Mesodermal cell (in vitro differentiated cells): ENCODE measurements at regions not wholly inside any gene's neighbourhood (a gene's known extent, or its start where the extent isn't known, plus 50 kb on each side); places are given as distances from the start of the nearest gene placed in this dataset.

ENCODE experiments used
- H3K27ac ChIP-seq: 2 replicates; pipeline ENCODE4 v1.7.0; 2013; ENCODE audit warnings: mild to moderate bottlenecking, low read depth, low read length, moderate library complexity; ENCODE audit not compliant: severe bottlenecking
- H3K36me3 ChIP-seq: 2 replicates; pipeline ENCODE4 v1.7.1; 2013; ENCODE audit warnings: mild to moderate bottlenecking, low read length, moderate library complexity; ENCODE audit not compliant: control insufficient read depth, insufficient read depth
- H3K4me1 ChIP-seq: one replicate; pipeline ENCODE4 v1.7.1; 2013; ENCODE audit warnings: mild to moderate bottlenecking, low read length; ENCODE audit not compliant: insufficient read depth, control insufficient read depth, poor library complexity, severe bottlenecking
- H3K4me3 ChIP-seq: 2 replicates; pipeline ENCODE4 v1.7.0; 2013; ENCODE audit warnings: low read length, control low read depth, mild to moderate bottlenecking; ENCODE audit not compliant: insufficient read depth, poor library complexity, severe bottlenecking; ENCODE audit errors: extremely low read depth
- H3K9me3 ChIP-seq: 2 replicates; pipeline ENCODE4 v1.7.1; 2013; ENCODE audit warnings: mild to moderate bottlenecking, low read length, moderate library complexity; ENCODE audit not compliant: control insufficient read depth
- WGBS, 2 experiments: methylation state at CpG; one replicate each; pipeline ENCODE4 v1.1.5; 2013; ENCODE audit warnings: missing lambda C conversion rate in 2 of 2; ENCODE audit not compliant: insufficient coverage in 2 of 2; 5-methylcytosine and 5-hydroxymethylcytosine counted together

GRCh38 chr1:22362626-22363402 is 88.8 kb upstream of the ZBTB40 start:
- 88 to 97% methylated on average over 5 of the region's 6 CpGs for WGBS, 2 experiments

DNA sequence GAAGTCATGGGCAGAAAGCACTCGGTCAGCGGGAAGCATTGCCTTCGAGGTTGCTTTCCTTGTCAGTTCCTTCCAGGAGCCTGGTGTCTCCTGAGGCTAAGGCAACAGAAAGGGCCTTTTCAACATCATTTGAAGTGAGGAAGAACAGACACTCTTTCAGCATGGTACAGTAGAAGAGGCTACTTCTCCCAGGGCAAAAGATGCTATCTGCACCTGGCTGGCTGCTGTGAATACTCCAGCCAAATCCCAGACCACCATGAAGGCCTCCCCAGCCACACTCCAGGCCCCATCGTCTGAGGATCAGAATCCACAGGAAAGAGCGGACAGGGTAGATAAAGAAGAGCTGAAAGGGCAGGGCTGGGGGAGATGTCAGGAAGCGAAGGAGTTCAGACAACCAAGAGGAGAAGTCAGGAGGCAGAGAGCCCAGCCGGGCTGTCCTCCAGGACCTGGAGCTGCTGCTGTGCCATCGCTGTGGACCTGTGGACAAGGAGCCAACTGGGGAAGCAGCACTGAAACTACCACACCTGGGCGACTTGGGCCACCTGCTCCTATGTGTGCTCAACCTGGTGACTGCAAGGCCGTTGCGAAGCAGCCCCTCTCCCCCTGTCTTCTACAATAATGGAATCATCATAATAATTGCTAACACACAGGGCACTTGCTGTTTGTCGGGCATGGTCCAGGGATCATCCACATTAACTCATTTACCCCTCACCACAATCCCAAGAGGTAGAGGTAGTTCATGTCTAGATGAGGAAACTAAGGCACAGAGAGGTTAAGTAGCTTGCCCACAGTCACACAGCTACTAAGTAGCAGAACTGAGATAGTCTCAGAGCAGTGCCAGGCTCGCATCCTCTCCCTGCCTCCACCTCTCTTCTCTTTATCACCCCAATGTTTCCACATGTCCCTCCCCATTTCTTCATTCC is 88.0 kb upstream of the ZBTB40 start:
- Histone ChIP-seq H3K27ac (peak overlapping the region; percentile 24), H3K4me1 (peaks cover 6% of the 10 kb centered on the region), H3K4me3 (no peak overlapping the region), H3K36me3 (no peaks in the 10 kb centered on the region), H3K9me3 (no peaks in the 10 kb centered on the region)
- 78 to 88% methylated on average over 8 of the region's 13 CpGs for WGBS, 2 experiments

More at GRCh38 chr1:22362626-22363402, 88.8 kb upstream of the ZBTB40 start:
- Histone ChIP-seq H3K4me1 (peaks cover 6% of the 10 kb centered on the region), H3K4me3 (no peak overlapping the region), H3K36me3 (no peaks in the 10 kb centered on the region), H3K9me3 (no peaks in the 10 kb centered on the region), H3K27ac (peak overlapping the region; percentile 24)

GRCh38 chr1:22364326-22364650 is 87.4 kb upstream of the ZBTB40 start:
- H3K4me1 ChIP-seq, result peaks cover 6% of the 10 kb centered on the region
- H3K36me3 ChIP-seq, result no peaks in the 10 kb centered on the region
- no peak overlapping the region for H3K4me3 ChIP-seq
- H3K9me3 ChIP-seq, result no peaks in the 10 kb centered on the region
- H3K27ac ChIP-seq, result no peak overlapping the region
- 92 to 96% methylated on average over 4 of the region's 5 CpGs for WGBS, 2 experiments

DNA sequence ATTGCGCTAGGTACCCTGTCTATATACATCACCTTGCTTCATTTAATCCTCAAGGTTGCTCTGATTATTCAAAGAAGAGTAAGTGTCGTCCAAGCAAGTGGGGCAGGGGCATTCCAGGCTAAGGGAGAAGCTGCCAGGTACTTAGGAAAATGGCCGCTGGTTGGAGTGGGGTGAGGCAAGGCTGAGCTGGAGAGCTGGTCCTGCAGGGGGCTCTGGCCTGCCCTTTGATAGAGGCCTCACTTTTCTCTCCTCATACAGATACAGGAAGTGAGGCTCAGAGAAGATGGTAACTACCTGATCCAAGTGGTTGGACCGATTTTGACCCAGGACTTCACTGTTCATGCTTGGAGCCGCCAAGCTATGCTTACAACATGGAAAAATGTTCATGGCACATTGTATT is 86.9 kb upstream of the ZBTB40 start:
- no peaks in the 10 kb centered on the region for H3K9me3 ChIP-seq
- 86% methylated on average over 3 to 5 of the region's 5 CpGs for WGBS, 2 experiments
- no peak overlapping the region for H3K27ac ChIP-seq
- no peaks in the 10 kb centered on the region for H3K36me3 ChIP-seq
- H3K4me1 ChIP-seq, result peaks cover 6% of the 10 kb centered on the region
- no peak overlapping the region for H3K4me3 ChIP-seq

- Histone ChIP-seq H3K4me1 (peaks cover 6% of the 10 kb centered on the region), H3K36me3 (no peaks in the 10 kb centered on the region), H3K27ac (no peak overlapping the region), H3K9me3 (no peaks in the 10 kb centered on the region), H3K4me3 (no peak overlapping the region)
- WGBS, 2 experiments, result 90 to 91% methylated on average over 16 to 17 of the region's 19 CpGs
Measured at GRCh38 chr1:22365331-22366295, 86.0 kb upstream of the ZBTB40 start.

DNA sequence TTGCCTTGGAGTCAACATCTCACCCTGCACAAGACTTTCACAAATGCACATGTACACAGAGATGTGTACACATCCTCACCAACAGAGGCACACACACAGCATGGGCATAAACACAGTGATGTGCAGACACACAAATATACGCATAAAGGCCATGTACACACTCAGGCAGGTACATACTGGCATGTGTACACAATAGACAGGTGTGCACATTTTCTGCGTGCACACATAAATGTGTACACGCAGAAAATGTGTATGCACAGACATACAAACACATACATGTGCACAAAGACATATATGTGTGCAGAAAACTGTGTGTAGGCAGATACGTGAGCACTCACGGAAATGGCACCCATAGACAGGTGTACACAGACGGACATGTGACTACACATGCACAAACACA is 85.3 kb upstream of the ZBTB40 start:
- no peak overlapping the region for H3K4me3 ChIP-seq
- 90 to 100% methylated on average over 1 to 4 of the region's 6 CpGs for WGBS, 2 experiments
- H3K9me3 ChIP-seq, result no peaks in the 10 kb centered on the region
- peaks cover 6% of the 10 kb centered on the region for H3K4me1 ChIP-seq
- no peaks in the 10 kb centered on the region for H3K36me3 ChIP-seq
- H3K27ac ChIP-seq, result no peak overlapping the region

DNA sequence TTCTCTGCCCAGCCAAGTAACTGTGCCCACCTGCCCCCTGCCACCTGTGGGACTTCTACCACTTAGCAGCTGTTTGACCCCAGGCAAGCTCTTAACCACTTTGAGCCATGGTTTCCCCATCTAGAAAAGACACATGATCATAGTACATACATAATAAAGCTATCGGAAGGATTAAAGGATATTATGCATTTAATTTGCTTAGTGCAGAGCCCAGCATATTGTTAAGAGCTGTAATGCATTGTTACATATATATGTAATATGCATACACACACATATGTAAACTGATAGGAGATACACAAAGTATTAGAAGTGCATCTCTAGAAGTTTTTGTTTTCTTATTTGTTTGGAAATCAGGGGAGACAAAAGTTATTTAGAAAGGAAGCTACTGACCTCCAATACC is 83.5 kb upstream of the ZBTB40 start:
- no CpG with 5 or more reads among the region's 1 CpG for WGBS, 2 experiments

DNA sequence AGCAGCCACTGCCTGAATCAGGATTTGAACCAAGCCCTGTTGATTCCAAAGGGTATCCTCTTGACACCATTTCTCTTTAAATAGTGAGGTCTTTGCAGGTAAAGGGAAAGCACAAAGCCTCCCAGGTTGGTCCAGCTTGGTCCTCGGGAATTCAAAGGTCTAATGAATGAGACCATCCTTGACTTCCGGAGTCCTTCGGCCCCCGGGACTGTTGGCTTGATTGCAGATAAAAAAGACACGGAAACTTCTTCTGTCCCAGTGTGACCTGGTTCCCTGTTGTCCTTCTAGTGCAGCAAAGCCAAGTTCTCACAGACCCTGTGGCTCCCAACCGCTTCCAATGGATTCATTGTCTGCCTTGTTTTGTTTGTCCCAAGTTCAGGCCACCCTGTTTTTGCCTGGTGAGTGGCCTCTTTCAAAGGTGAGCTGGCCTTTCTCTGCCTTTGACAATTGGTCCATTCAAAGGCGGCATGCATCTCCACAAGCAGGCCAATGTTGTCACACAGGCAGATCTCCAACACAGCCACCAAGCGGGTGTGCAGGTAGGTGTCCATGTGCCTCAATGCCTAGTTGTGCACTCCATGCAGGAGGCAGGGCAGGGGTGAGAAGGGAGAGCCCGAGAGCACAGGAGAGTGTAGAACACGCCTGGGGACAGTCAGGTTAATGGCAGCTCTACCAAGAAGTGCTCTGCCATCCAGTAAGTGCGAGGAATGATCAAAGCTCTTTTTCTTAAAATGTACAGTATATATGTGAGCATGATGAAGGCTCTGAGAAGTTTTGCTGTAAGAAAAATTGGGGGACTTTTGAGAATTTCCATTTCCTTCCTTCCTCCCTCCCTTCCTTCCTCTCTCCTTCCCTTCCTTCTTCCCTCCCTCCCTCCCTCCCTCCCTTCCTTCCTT is 82.1 kb upstream of the ZBTB40 start:
- H3K4me3 ChIP-seq, result no peak overlapping the region
- no peaks in the 10 kb centered on the region for H3K36me3 ChIP-seq
- H3K4me1 ChIP-seq, result peaks cover 2% of the 10 kb centered on the region
- H3K9me3 ChIP-seq, result no peaks in the 10 kb centered on the region
- no peak overlapping the region for H3K27ac ChIP-seq
- 86 to 93% methylated on average over 10 to 11 of the region's 11 CpGs for whole genome bisulfite sequencing, 2 experiments

More for the DNA sequence above, 83.5 kb upstream of the ZBTB40 start:
- H3K9me3 ChIP-seq, result no peaks in the 10 kb centered on the region
- H3K4me3 ChIP-seq, result no peak overlapping the region
- H3K36me3 ChIP-seq, result no peaks in the 10 kb centered on the region
- H3K4me1 ChIP-seq, result peaks cover 2% of the 10 kb centered on the region
- H3K27ac ChIP-seq, result no peak overlapping the region

GRCh38 chr1:22370190-22370498 is 81.5 kb upstream of the ZBTB40 start:
- H3K27ac ChIP-seq, result no peak overlapping the region
- H3K36me3 ChIP-seq, result no peaks in the 10 kb centered on the region
- H3K4me3 ChIP-seq, result no peak overlapping the region
- 50% methylated on average over 1 of the region's 1 CpG; no CpG with 5 or more reads in 1 of the 2 experiments for WGBS, 2 experiments
- H3K4me1 ChIP-seq, result peaks cover 2% of the 10 kb centered on the region
- H3K9me3 ChIP-seq, result no peaks in the 10 kb centered on the region
